Fibroblast of upper back skin (primary cell): ENCODE measurements at regions not wholly inside any gene's neighbourhood (a gene's known extent, or its start where the extent isn't known, plus 50 kb on each side); places are given as distances from the start of the nearest gene placed in this dataset.

Source experiments
- DNase-seq: peaks from one replicate; pipeline ENCODE4 v3.0.0-alpha.2; 2013

DNA sequence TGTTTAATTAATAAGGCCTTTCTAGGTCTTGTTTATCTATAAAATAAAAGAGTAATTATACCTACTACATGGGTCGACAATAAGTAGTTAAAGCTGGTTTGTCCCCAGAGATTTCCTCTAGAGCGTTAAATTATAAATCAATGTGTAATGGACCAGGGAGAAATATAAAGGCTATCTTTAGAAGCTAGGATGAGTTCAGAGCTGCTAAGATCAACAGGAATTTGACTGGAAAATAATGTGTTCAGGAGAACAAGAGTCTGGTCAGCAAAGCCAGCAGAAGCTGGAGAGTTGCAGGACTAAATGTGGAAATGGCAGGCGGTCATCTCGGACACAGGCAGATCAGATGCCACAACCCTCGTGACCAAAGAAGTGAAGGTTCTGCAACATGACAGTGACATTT is 428.8 kb downstream of the EPM2A start:
- DNase-seq, result no peak

DNA sequence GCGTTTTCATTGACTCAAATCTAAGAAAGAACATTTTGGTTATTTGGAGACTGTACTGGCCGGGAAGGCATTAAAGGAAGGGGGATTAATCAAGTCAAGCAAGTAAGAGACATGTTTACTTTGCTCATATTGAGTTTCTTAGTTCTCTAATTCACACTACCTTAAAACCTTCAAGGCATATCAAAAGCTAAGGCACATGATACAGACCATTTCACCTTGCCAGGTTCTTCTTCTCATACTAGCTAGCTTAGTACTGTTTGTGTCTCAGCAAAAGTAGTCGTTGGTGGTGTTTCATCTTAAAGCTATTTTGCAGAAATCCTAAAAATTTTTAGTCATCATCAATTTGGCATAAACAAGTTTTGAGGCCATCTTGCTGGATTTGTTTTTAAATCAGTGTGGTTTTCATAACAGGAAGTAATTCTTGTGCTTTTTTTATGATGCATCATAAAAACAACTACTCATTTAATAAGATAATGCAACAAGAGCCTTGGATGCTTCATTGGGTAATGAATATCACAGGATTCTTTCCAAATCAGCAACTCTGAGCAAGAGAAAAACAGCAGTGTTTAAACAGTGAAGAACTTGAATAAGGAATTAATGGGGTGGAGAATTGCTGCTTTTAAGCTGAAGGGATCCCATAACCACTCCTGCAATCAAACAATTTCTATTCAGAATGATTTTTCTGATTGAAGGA is 425.3 kb downstream of the EPM2A start:
- peak; percentile 8 for DNase-seq

DNA sequence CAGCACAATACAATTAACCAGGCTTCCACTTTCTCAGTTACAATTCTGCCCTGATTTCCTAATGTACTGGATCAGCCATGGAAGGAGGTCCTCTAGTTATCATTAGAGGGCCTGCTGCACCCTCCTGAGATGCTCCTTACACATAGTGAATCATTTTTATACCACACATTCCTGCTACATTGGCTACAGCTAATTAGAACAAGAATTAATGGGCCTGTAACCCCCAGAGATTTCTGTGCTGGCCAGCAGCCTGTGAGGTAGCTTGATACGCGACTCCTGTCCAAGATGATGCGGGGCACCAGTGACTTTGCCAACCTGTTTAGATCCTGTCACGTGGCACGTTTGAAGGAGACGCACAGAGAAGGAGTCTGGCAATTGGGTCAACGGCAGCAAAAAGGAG is 422.8 kb downstream of the EPM2A start:
- DNase-seq, result no peak

DNA sequence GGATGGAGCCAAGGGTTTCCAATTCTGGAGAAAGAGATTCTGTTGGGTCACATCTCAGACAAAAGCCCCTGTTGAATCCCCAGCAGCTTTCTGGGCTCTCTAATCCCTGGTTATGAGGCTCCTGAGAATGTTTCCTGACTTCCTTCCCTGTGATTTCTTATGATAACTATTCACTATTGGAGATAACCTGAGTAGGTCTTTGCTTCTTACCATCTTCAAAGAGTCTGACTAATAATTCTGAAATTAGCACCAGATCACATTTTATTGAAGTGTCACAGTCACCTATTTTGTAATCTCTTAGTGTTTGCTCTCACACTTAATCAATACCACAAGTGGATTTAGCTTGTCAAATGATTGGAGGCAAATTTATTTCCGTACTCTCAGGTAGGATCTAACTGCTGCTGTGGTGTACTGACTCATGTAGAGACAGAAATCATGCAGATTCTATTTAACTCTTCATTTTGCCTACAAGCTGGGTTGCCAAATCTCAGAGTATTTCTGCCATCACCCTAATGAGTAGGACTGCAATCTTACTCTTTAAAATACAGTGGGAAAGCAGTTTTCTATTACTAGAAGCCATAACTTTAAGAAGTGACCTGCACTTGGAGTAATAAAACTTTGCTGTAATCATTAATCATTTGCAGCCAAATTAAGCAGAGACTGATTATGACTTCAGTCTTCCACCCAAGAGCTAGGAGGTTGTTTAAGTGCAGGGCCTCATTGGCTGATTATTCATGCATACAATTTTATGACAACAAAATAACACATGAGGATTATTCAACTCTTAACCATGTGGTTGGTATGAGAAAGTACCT is 422.1 kb downstream of the EPM2A start:
- no peak for DNase-seq

DNA sequence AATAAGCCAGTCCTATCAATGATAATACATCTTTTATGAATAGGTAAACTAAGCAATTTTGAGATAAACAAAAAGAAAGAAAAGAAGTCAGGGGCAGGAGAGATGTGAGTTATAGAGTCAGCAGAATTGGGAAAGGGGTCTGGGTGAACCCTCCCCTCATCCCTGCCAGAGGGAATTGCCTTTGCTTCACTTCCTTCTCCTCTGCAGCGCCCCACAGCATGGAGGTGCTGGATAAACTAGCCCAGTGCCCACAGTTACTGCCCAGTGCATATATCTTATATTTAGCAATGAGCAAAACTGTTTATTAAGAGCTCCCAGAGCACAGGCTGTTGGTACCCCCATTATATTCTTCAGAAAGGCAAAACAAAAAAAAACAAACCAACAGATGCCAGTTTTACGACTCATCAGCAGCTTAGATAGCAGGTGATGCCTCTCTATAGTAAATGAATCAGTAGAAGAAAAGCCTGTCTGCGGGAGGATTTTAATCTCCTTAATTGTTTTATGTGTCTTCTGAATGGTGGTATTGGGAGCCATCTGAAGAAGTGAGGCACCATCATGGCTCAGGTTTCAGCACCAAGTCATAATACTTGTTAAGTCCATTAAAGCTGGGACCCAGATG is 419.2 kb downstream of the EPM2A start:
- DNase-seq, result no peak

DNA sequence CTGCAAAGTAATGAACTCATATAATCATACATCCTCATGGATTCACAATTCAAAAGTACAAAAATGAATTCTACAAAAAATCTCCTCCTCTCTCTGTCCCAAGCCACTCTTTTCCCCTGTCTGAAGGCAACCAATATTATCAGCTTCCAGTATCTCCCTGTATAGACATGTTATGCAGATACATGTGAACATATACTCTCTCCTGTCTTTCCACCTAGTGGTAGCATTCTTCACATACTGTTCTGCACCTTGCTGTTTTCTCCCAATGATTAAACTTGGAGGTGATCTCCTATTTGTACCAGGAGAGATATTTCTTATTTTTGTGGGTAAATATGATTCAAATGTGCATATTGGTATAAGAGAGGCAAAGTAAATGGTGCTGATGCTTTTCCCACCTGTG is 416.4 kb downstream of the EPM2A start:
- no peak for DNase-seq

DNA sequence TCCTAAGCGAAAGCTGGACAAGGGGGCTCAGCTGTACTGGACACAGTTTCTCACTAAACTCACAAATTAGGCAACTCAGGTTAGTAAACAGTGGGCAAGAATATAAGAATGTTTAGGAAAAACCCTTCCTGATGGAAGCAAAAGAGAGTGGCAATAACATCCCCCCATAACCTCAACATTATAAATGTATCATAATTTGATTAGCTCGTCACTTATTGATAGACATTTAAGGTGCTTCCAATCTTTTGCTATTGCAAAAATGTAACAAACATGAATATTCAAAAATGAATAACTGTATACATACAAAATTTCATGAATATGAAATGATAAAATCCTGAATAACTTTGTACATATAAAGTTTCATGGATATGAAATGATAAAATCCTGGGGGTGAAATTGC is 415.7 kb downstream of the EPM2A start:
- DNase-seq, result no peak

DNA sequence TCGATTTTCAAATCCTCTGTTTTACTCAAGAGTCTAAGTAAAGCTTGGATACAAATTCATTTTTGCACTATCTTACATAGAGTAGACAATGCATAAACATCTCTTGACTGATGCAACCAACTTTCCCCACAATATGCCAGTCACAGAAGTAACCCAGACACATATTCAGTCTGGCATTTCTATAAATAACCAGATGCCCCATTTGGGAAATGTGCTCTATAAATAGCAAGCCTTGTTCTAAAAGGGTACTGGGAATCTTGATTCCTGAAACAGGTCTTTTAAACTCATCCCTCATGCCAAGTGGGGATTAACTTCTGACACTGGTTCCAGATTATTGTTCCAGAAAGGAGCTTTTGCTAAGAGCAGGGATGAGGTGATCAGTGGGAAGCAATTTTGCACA is 411.7 kb downstream of the EPM2A start:
- no peak for DNase-seq

DNA sequence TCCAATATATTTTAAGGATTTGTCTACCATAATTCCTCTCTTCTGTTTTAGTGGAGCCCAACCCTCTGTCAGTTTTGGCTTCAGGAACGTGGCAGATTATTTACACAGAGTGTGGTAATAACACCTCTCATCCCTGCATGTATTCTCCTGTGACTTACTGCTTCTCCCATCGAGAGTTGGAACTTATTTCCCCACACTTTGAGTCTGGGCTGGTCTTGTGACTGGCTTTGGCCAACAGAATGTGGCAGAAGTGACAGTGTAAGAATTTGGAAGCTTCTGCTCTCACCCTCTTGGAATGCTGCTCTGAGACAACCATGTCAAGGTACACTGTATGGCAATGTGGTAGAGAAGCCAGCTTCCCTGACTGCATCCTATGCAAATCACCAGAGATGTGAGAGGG is 407.7 kb downstream of the EPM2A start:
- DNase-seq, result no peak

DNA sequence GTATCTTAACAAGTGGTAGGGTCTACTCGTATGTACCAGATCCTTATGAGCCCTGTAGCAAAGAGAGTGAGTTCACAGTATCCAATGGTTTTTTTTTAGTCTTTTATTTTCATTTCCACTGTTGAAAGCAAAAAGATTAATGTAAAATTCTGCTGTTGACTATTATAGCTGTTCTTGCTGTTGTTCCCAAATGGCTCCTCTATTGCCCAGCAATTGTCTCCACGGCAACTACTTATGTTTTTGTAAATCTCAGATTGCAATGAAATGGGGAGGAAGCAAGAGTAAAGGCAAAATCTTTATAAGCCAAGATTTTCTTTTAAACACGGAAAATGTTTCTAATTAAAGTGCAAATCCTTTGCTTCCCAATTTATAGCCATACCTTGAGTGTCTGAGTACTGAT is 406.1 kb downstream of the EPM2A start:
- no peak for DNase-seq

DNA sequence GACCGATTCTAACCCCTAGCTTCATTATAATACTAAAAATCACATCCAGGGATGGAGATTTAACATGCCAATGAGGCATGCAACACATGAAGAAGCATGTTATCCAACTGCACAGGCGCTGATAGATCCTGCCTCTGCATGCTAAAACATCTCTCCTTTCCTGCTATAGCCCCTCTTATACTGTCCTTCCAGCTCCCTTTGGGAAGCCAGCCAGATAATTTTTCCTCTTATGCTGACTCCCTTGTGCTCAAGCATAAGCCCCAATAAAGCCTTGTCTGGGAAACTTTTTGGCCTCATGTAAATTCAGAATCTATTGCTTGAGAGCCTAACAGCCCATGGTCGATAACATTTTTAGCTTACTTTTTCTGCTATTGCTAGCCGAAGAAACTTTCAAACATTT is 404.3 kb downstream of the EPM2A start:
- no peak for DNase-seq

DNA sequence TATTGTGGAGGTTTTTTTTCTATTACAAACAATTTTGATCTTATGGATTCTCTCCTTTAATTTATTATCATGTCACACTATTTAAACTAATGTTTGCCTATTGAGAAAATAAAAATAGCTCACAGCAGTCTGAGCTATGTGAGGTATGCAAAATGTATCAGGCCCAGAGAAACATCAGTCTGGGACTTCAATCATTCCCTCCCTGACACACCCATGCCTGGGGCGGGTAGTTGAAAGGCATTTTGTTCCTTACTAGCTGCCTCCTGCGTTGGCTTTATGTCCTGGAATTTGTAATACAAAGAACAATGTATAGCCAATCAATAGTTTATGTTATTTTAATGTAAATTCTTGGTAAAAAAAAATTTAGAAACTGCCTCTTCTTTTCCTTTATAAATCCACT is 403.3 kb downstream of the EPM2A start:
- DNase-seq, result no peak

DNA sequence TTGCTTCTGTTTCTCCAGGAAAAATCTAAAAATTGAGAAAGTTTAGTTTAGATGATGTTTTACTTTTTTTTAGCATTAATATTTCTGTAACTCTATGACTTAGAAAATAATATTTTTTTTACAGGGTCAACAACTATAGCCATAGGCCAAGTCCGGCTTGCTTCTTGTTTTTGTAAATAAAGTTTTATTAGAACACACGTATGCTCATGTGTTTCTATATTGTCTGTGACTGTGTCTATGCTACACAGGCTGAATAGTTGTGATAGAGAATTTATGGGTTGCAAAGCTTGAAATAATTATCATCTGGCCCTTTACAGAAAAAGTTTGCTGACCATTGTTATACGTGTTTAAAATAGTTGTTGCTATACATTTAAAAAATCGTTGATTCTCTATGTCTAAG is 399.2 kb downstream of the EPM2A start:
- no peak for DNase-seq

DNA sequence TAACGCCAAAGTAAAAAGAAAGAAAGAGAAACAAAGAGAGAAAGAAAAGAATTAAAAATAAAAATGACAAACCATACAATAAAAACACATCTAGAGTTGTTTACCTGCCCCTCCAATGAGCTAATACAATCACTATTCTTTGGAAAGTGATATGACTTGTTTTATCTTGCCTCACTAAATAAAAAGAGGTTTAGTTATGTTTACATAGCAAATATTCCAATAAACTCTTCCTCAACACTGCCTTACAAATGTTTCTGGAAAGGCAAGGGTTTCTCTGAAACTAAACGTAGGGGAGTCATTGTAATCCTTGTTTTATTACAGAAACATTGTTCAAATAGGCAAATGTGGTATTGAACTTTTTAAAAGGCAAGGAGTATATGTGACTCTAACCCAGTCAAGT is 396.2 kb downstream of the EPM2A start:
- no peak for DNase-seq

DNA sequence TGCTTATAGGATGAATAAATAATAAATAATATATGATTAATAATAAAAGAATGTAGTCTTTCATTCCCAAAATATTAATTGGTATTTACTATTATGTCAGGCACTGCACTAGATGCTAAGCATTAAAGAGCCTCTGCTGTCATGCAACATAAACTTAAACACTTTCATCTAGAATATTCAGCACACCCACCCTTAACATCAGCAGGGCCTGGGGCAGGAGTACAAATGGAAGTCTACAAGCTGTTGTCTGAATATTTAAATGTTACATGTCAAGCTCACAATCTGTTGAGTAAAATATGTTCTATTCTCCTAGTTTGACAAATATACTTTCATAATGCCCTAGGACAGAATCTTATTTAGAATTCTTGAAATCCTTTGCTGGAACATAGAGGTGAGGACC is 395.1 kb downstream of the EPM2A start:
- DNase-seq, result no peak

DNA sequence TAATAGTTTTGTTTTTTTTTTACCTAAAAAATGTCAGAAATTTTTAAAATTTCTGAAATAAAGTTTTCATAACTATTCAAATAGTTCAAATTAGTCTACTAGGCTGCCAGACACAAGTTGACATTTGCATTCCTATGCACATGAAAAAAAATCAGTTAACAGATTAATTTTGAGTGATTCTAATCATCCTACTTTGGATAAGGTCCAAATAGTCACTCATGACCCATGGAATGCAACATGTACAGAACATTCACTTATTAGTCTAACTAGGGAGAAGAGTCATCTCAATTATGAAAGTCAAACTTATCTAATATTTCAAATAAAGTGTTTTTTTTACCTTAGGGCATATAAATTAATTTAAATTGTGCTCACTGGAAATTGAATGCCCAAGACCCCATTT is 390.2 kb downstream of the EPM2A start:
- no peak for DNase-seq

DNA sequence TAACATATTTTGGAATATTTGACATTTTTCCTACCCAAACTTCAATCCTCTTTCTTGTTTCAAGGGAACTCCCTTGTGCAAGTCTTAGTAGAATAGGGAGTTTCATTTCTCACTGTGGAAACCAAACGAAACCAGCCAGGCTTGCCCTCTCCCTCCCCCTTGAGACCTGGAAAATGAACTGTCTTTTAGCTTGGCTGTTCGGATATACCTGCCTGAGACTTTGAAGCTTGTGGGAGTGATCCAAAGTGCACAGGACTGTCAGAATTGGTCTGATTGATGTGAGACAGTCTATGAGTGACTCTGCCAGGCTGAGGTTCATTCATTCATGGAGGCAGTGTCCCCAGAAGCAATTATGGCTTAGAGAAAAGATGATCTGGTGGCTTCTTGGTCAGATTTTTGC is 388.1 kb downstream of the EPM2A start:
- DNase-seq, result no peak

DNA sequence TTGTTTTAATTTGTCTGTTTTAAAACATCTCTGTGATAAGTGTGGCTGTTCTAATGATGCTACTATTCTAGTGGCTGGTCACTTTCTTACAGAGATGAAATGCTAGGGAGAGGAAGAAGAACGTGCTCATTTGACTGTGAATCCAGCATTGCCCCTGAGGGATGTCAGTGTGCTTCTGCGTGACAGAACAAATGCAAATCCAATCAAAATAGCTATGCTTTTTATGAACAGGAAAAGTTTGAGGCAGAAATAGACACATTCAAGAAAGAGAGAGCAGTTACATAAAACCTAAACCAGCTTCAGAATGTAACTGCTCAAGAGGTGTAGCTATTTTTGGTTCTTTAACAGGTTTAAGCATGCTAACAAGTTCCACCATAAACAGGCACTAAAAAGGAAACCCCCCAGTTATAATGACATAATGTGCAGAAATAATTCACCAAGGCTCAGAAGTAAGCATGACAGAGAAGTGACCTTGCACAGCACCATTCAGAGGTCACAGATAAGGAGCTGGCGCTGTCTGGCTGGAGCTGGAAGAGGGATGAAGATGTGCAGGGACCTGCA is 385.3 kb downstream of the EPM2A start:
- DNase-seq, result no peak

DNA sequence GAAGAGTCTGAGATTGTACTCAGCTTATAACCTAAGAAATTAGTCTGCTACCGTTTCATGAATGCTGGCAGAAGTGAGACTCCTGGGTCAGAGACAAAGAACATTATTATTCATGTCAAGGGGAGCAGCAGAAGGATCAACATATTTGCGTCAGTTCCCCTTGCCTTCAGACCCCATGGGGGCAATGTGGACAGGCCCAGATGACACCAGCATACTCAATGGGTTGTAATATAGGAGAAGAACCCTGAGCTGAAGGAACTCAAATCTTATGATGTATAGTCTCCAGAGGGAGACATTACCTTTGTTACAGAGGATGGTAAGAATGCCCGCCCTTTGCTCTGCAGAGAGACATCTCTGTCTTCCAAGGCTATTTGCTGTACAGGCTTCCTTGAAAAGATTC is 384.4 kb downstream of the EPM2A start:
- no peak for DNase-seq

DNA sequence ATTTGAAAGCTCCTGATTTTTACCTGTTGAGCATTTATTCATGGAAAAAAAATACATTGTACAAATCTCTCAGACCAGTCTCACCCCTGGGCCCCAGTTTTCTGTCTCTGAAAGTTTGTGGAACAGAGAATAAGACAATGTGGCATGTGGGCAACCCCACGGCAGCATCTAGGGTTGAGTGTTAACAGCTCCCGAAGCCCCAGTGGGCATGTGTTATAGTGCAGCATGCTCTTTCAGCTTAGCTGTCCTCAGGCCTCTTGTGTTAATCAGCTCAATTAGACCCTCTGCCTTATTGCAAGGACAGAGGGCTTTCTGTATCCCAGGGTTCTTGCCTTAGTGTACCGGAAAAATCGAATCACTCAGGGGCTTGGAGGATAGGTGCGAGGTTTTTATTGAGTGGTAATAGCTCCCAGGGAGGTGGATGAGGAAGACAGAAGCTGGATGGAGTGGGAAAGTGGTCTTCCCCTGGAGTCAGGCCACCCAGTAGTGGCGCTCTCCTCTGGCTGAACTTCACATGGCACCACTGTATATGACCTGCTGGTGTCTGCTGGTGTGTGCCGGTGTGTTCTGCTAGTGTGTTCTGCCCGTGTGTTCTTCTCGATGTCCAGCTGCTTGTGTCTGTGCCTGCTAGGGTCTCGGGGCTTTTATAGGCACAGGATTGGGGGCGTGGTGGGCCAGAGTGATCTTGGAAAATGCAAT is 382.8 kb downstream of the EPM2A start:
- DNase-seq, result no peak

DNA sequence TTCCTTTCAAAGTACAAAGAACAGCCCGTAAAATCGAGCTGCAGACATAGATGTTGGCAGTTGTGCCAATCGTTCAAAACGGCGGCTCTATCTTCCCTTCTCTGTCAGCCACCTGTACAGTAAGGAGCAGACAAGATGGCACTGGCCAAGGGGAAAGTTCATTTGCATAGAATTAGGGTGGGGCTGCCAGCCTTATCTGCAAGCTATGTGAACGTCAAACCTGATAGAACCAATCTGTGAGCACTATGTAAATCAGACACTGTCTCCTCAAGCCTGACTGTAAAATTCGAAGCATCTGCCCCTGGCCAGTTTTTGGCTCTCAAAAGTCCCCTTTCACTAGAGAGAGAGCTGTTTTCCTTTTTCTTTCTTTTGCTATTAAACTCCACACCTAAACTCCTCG is 374.5 kb downstream of the EPM2A start:
- DNase-seq, result no peak

DNA sequence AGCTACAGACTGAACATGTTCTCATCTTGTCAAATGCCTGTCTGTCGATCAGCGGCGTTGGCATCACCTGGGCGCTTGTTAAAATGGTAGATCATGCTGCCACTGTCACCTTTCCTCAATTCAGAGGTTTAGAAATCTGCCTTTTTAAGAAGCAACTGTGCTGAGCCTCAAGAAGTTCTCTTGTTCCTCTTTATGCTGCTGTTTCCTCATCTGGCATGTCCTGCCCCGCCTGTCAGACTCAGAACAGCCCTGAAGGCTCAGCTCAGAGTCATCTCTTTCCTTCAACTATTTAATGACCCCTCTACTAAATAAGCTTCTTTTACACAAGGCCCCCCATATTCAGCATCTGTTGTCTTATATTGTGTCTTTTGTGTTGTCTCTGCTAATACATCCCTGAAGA is 368.2 kb downstream of the EPM2A start:
- no peak for DNase-seq

DNA sequence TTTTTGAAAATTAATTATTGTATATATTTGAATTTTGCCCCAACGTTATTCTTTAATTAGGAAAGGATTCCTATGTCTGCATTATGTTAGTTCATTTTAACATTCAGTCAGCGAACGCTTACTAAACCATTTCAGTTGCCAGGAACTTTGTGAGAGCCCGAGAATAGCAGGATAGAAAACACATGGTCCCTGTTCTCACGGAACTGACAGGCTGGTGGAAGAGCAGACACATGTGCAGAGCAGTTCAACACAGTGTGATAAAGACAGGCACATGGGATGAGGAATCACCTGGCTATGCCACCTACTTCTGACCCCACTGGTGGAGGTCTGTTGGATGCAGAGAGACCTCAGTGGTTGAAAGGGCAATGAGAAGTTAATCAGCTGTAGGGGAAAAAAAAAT is 367.2 kb downstream of the EPM2A start:
- DNase-seq, result no peak
